IgD-negative memory B cell (primary cell): ENCODE measurements at regions not wholly inside any gene's neighbourhood (a gene's known extent, or its start where the extent isn't known, plus 50 kb on each side); places are given as distances from the start of the nearest gene placed in this dataset.
"Not testable (repeated sequence)": the region's sequence is repeated elsewhere in the genome, so short reads cannot be mapped to it uniquely, and the experiment has no call there.

Experiments
- H3K27ac Mint-ChIP-seq, 3 donors: one replicate each; pipeline ENCODE4 v1.8.0; 2020 to 2022; ENCODE audit warnings: mild to moderate bottlenecking in 3 of 3, mixed read lengths in 3 of 3, moderate library complexity in 1 of 3
- H3K27me3 Mint-ChIP-seq: one replicate; pipeline ENCODE4 v1.8.0; 2021; ENCODE audit warnings: mixed read lengths
- H3K36me3 Mint-ChIP-seq: one replicate; pipeline ENCODE4 v1.8.0; 2020; ENCODE audit warnings: mild to moderate bottlenecking, mixed read lengths
- H3K4me1 Mint-ChIP-seq, 3 donors: one replicate each; pipeline ENCODE4 v1.8.0; 2020 to 2022; ENCODE audit warnings: mixed read lengths in 3 of 3, mild to moderate bottlenecking in 1 of 3
- H3K4me3 Mint-ChIP-seq, 4 donors: one replicate each; pipeline ENCODE4 v1.8.0; 2020 to 2022; ENCODE audit warnings: mild to moderate bottlenecking in 4 of 4, mixed read lengths in 4 of 4, moderate library complexity in 3 of 4
- H3K9me3 Mint-ChIP-seq, 3 donors: one replicate each; pipeline ENCODE4 v1.8.0; 2020 to 2021; ENCODE audit warnings: mixed read lengths in 3 of 3, mild to moderate bottlenecking in 1 of 3

DNA sequence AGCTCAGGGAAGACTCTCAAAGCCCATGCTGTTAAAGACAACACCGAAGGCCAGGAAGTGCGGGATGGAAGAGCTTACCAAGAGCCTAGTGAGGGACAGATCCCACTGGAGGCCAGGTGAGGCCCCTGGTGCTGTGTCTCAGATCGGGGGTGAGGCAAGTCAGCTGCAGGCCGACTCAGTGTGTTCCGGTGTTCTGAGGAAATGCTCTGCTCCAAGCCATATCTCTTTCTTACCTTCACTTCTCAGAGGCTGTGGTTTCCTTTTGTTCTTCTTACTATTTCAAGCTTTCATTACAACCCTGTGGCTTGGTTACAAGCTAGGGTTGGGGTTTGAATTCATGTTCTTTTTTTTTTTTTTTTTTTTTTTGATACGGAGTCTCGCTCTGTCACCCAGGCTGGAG lies 114.3 kb upstream of the ZFP64 start:
- Mint-ChIP-seq H3K36me3 (peaks cover 3% of the 10 kb centered on the region), H3K27ac (no peak overlapping the region), H3K9me3 (peaks cover 0 to 2% (median 0%) of the 10 kb centered on the region in 3 donors), H3K4me1 (peaks cover 0 to 2% (median 0%) of the 10 kb centered on the region in 3 donors), H3K27me3 (peaks cover 12% of the 10 kb centered on the region), H3K4me3 (no peak overlapping the region)

GRCh38 chr20:52305024-52305645 lies 113.6 kb upstream of the ZFP64 start:
- H3K36me3 Mint-ChIP-seq: peaks cover 3% of the 10 kb centered on the region
- H3K27me3 Mint-ChIP-seq: peaks cover 12% of the 10 kb centered on the region
- H3K4me1 Mint-ChIP-seq: peaks cover 0 to 2% (median 0%) of the 10 kb centered on the region in 3 donors
- H3K4me3 Mint-ChIP-seq: no peak overlapping the region
- H3K9me3 Mint-ChIP-seq: peaks cover 0 to 2% (median 0%) of the 10 kb centered on the region in 3 donors
- H3K27ac Mint-ChIP-seq: no peak overlapping the region

GRCh38 chr20:52303281-52303950 lies 111.8 kb upstream of the ZFP64 start:
- peaks cover 0 to 2% (median 0%) of the 10 kb centered on the region in 3 donors for H3K9me3 Mint-ChIP-seq
- peaks cover 0 to 2% (median 0%) of the 10 kb centered on the region in 3 donors for H3K4me1 Mint-ChIP-seq
- H3K36me3 Mint-ChIP-seq: peaks cover 3% of the 10 kb centered on the region
- no peak overlapping the region for H3K4me3 Mint-ChIP-seq
- H3K27me3 Mint-ChIP-seq: peaks cover 8% of the 10 kb centered on the region
- H3K27ac Mint-ChIP-seq: no peak overlapping the region

DNA sequence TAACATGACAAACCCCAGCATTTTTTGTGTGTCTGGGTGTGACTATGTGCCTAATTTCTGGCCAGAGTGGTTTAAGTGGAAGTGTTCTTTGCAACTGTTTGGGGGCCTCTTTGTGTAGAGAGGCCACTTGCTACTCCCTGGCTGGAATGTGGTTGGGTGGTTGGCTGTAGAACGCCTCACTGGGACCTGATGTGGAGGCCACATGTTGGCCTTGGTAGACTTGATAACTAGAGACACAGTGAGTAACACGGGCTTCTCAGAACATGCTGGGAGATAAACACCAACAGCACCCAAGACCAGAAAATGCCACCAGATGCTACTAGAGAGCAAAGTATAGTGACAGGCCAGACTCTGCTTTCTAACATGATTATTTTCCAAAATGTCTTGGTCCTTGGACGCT lies 111.2 kb upstream of the ZFP64 start:
- Mint-ChIP-seq H3K9me3 (peaks cover 0 to 2% (median 0%) of the 10 kb centered on the region in 3 donors), H3K36me3 (peaks cover 3% of the 10 kb centered on the region), H3K4me3 (no peak overlapping the region), H3K4me1 (peaks cover 0 to 2% (median 0%) of the 10 kb centered on the region in 3 donors), H3K27me3 (peaks cover 3% of the 10 kb centered on the region), H3K27ac (no peak overlapping the region)

DNA sequence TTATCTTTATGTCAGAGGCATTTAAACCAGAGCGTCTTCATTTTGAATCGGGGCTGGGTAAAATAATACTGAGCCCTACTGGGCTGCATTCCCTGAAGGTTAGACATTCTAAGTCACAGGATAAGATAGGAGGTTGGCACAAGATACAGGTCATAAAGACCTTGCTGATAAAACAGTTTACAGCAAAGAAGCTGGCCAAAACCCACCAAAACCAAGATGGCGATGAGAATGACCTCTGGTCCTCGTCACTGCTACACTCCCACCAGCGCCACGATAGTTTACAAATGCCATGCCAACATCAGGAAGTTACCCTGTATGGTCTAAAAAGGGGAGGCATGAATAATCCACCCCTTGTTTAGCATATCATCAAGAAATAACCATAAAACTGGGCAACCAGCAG lies 110.5 kb upstream of the ZFP64 start:
- not testable (repeated sequence) for H3K36me3 Mint-ChIP-seq, H3K9me3 Mint-ChIP-seq, H3K27me3 Mint-ChIP-seq, H3K4me3 Mint-ChIP-seq, H3K27ac Mint-ChIP-seq, H3K4me1 Mint-ChIP-seq

- Mint-ChIP-seq H3K27ac (no peak overlapping the region), H3K27me3 (peaks cover 2% of the 10 kb centered on the region), H3K4me3 (no peak overlapping the region), H3K9me3 (peaks cover 1 to 4% (median 3%) of the 10 kb centered on the region in 3 donors), H3K4me1 (no peaks in the 10 kb centered on the region), H3K36me3 (no peaks in the 10 kb centered on the region)
These were observed 104.0 kb upstream of the ZFP64 start for GRCh38 chr20:52295556-52295955.

GRCh38 chr20:52294106-52294628 lies 102.6 kb upstream of the ZFP64 start:
- Mint-ChIP-seq H3K9me3 (peaks cover 1 to 4% (median 3%) of the 10 kb centered on the region in 3 donors), H3K4me3 (no peak overlapping the region), H3K27me3 (peaks cover 2% of the 10 kb centered on the region), H3K36me3 (no peaks in the 10 kb centered on the region), H3K27ac (no peak overlapping the region), H3K4me1 (no peaks in the 10 kb centered on the region)

DNA sequence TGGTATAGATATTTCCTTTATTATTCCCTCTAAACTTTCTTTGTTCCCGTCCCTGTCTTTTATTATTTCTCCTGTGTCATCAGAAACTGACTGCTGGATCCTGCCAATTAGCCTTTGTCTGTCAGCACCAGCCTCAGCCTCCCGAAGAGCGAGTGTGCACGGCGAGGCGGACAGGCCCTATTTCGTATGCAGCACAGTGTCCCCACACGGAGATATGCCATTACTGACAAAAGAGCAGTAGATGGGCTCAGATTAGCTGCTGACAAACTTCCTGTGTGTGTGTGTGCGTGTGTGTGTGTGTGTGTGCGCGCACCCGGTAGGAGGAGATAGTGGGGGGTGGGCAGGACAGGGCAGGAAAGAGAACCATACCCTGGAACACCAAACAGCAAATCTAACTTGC lies 99.5 kb upstream of the ZFP64 start:
- H3K27me3 Mint-ChIP-seq: peaks cover 2% of the 10 kb centered on the region
- peaks cover 1 to 4% (median 3%) of the 10 kb centered on the region in 3 donors for H3K9me3 Mint-ChIP-seq
- no peak overlapping the region for H3K27ac Mint-ChIP-seq
- H3K36me3 Mint-ChIP-seq: no peaks in the 10 kb centered on the region
- H3K4me3 Mint-ChIP-seq: no peak overlapping the region
- no peaks in the 10 kb centered on the region for H3K4me1 Mint-ChIP-seq

GRCh38 chr20:52290569-52290968 lies 99.0 kb upstream of the ZFP64 start:
- no peak overlapping the region for H3K27ac Mint-ChIP-seq
- peaks cover 1 to 4% (median 3%) of the 10 kb centered on the region in 3 donors for H3K9me3 Mint-ChIP-seq
- no peak overlapping the region for H3K4me3 Mint-ChIP-seq
- no peaks in the 10 kb centered on the region for H3K36me3 Mint-ChIP-seq
- H3K4me1 Mint-ChIP-seq: no peaks in the 10 kb centered on the region
- H3K27me3 Mint-ChIP-seq: peaks cover 2% of the 10 kb centered on the region

DNA sequence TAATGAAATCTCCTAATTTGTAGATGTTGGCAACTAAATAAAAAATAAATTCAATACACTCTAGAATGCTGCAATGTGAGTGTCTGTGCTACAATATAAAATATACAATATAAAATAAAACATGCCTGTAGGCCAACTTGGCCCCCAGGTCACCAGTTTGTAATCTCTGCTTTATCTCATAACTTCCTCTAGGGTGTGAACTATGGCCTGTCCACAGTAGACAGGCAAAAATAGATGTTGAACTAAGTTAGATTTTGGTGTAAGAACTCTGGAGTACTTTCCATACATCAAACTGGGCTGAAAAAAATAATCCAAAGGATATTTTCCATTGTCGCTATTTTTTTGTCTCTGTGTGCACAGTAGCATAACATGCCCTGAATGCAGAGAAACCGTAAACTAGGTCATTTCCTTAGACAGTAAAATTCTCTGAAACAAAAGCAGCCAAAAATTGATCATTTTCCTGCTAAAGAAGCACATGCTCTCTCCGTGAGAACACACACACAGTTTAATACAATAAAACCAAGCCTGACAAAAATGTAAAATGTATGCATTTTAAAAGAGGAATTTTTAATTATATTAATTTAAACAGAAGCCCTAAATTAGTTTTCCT lies 98.5 kb upstream of the ZFP64 start:
- no peak overlapping the region for H3K4me3 Mint-ChIP-seq
- no peaks in the 10 kb centered on the region for H3K4me1 Mint-ChIP-seq
- H3K36me3 Mint-ChIP-seq: no peaks in the 10 kb centered on the region
- H3K9me3 Mint-ChIP-seq: peaks cover 1 to 4% (median 3%) of the 10 kb centered on the region in 3 donors
- no peak overlapping the region for H3K27ac Mint-ChIP-seq
- H3K27me3 Mint-ChIP-seq: peaks cover 3% of the 10 kb centered on the region

DNA sequence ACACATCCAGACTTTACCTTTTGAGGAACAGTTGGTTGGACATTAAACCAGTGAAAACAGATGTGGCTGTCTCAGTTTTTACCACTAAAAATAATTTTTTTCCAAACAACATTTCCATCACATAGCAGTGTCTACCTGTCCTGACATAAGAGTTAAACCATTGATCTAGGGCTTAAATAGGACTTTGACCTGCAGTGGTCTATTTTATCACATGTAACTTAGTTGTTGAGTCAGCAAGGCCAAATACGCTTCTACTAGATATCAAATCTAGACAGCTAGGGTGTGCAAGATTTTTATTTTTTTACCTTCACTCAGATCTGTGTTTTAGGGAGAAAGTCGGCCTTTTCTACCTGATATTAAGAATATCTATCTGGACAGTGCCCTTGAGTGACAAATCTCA lies 88.8 kb upstream of the ZFP64 start:
- Mint-ChIP-seq H3K27me3 (peaks cover 8% of the 10 kb centered on the region), H3K27ac (no peak overlapping the region), H3K4me1 (no peaks in the 10 kb centered on the region), H3K36me3 (no peaks in the 10 kb centered on the region), H3K4me3 (no peak overlapping the region), H3K9me3 (no peaks in the 10 kb centered on the region)

GRCh38 chr20:52279706-52280105 lies 88.1 kb upstream of the ZFP64 start:
- Mint-ChIP-seq H3K4me1 (no peaks in the 10 kb centered on the region), H3K4me3 (no peak overlapping the region), H3K27ac (no peak overlapping the region), H3K9me3 (no peaks in the 10 kb centered on the region), H3K36me3 (no peaks in the 10 kb centered on the region), H3K27me3 (peaks cover 8% of the 10 kb centered on the region)

- Mint-ChIP-seq H3K4me3 (no peak overlapping the region), H3K4me1 (no peaks in the 10 kb centered on the region), H3K9me3 (no peaks in the 10 kb centered on the region), H3K27me3 (peaks cover 5% of the 10 kb centered on the region), H3K27ac (no peak overlapping the region), H3K36me3 (no peaks in the 10 kb centered on the region)
These were observed 83.7 kb upstream of the ZFP64 start for GRCh38 chr20:52275181-52275691.

DNA sequence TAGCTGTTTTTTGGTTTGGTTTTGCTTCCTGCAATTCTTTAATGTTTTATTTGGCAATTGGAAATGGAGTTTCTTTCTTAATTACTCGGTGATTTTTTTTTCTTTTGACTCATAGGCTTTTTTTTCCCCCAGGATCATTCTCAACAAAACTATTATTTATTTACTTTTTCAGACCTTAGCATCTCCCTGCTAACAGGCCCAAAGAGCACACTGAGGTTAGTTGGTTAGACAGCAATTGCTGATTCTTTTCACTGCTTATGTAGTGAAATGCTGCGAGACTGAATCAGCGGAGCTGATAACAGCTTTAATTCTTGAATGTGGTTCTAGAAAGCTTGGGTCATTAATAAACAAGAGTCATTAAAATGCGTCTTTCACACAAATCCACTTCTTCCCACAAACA lies 79.1 kb upstream of the ZFP64 start:
- no peaks in the 10 kb centered on the region for H3K27me3 Mint-ChIP-seq

DNA sequence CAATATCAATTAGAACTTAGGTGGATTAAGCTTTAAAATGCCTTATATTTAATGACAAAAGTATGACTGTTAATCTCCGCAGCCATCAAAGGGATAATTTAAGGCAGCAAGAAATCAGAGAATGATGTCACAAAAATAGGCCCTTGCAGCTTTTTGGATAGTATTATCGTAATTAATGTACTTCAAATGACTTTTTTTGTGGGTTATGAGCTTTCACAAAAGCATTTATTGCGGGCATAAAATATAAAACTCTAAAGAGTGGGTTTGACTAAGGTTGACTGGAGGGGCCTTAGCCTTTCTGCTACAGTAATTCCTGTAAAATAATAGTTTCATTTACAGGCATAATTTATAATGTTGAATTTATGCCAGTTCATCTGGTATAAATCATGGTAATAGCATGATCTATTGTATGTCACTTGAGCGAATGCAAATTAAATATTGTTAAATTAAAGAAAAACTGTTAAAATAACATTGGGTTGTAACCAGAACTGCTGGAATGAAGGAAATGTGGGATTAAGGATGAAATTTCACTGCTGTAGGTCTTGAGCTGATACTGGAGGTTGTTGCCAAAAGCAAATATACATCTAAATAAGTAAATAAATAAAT lies 78.5 kb upstream of the ZFP64 start:
- Mint-ChIP-seq H3K27me3 (no peaks in the 10 kb centered on the region), H3K4me3 (no peak overlapping the region), H3K4me1 (no peaks in the 10 kb centered on the region), H3K36me3 (no peaks in the 10 kb centered on the region), H3K9me3 (no peaks in the 10 kb centered on the region), H3K27ac (no peak overlapping the region)

More for the DNA sequence above, 79.1 kb upstream of the ZFP64 start:
- Mint-ChIP-seq H3K36me3 (no peaks in the 10 kb centered on the region), H3K27ac (no peak overlapping the region), H3K9me3 (no peaks in the 10 kb centered on the region), H3K4me1 (no peaks in the 10 kb centered on the region), H3K4me3 (no peak overlapping the region)
